ENCODE measurements at regions not wholly inside any gene's neighbourhood (a gene's known extent, or its start where the extent isn't known, plus 50 kb on each side); places are given as distances from the start of the nearest gene placed in this dataset.
"Not testable (repeated sequence)": the region's sequence is repeated elsewhere in the genome, so short reads cannot be mapped to it uniquely, and the experiment has no call there.

GRCh38 chr2:8333832-8334187 is 348.0 kb upstream of the ID2 start:
- DNase-seq, result not testable (repeated sequence)

GRCh38 chr2:8334866-8335325 is 347.0 kb upstream of the ID2 start:
- no peak for DNase-seq

- DNase-seq, result no peak
Observed at GRCh38 chr2:8335801-8336200, 346.1 kb upstream of the ID2 start.

- no peak for DNase-seq
Observed at GRCh38 chr2:8337321-8337720, 344.5 kb upstream of the ID2 start.

- no peak for DNase-seq
Observed at GRCh38 chr2:8342407-8342806, 339.4 kb upstream of the ID2 start.

GRCh38 chr2:8343031-8343430 is 338.8 kb upstream of the ID2 start:
- DNase-seq, result no peak

GRCh38 chr2:8344144-8345097 is 337.4 kb upstream of the ID2 start:
- no peak for DNase-seq

- DNase-seq, result no peak
Observed at GRCh38 chr2:8345200-8345599, 336.7 kb upstream of the ID2 start.

GRCh38 chr2:8346208-8346607 is 335.6 kb upstream of the ID2 start:
- no peak for DNase-seq

- DNase-seq, result no peak
Observed at GRCh38 chr2:8346706-8347430, 335.0 kb upstream of the ID2 start.

- DNase-seq, result not testable (repeated sequence)
Observed at GRCh38 chr2:8348911-8349310, 332.9 kb upstream of the ID2 start.

- no peak for DNase-seq
Observed at GRCh38 chr2:8352296-8352695, 329.6 kb upstream of the ID2 start.

GRCh38 chr2:8352989-8353388 is 328.9 kb upstream of the ID2 start:
- DNase-seq, result no peak

GRCh38 chr2:8355102-8355859 is 326.6 kb upstream of the ID2 start:
- no peak for DNase-seq

- DNase-seq, result no peak
Observed at GRCh38 chr2:8357738-8358518, 323.9 kb upstream of the ID2 start.

GRCh38 chr2:8361930-8362329 is 319.9 kb upstream of the ID2 start:
- DNase-seq, result no peak

- no peak for DNase-seq
Observed at GRCh38 chr2:8363161-8363560, 318.7 kb upstream of the ID2 start.

GRCh38 chr2:8364668-8365067 is 317.2 kb upstream of the ID2 start:
- no peak for DNase-seq

GRCh38 chr2:8365331-8365910 is 316.4 kb upstream of the ID2 start:
- DNase-seq, result no peak

GRCh38 chr2:8367833-8368232 is 314.0 kb upstream of the ID2 start:
- no peak for DNase-seq

GRCh38 chr2:8368463-8368862 is 313.4 kb upstream of the ID2 start:
- DNase-seq, result no peak

GRCh38 chr2:8369522-8369921 is 312.3 kb upstream of the ID2 start:
- no peak for DNase-seq

Measured in right hindlimb (tissue), 1 donor.